Eye (tissue), 1 donor: ENCODE measurements at regions not wholly inside any gene's neighbourhood (a gene's known extent, or its start where the extent isn't known, plus 50 kb on each side); places are given as distances from the start of the nearest gene placed in this dataset.
"Not testable (repeated sequence)": the region's sequence is repeated elsewhere in the genome, so short reads cannot be mapped to it uniquely, and the experiment has no call there.

ENCODE experiments used
- DNase-seq: peaks from one replicate; pipeline ENCODE4 v3.0.0-alpha.2; 2015

GRCh38 chr3:11739706-11740105 is 96.0 kb upstream of the VGLL4 start:
- peak; percentile 57 for DNase-seq

- no peak for DNase-seq
Measured at GRCh38 chr3:11739123-11739522, 95.4 kb upstream of the VGLL4 start.

DNA sequence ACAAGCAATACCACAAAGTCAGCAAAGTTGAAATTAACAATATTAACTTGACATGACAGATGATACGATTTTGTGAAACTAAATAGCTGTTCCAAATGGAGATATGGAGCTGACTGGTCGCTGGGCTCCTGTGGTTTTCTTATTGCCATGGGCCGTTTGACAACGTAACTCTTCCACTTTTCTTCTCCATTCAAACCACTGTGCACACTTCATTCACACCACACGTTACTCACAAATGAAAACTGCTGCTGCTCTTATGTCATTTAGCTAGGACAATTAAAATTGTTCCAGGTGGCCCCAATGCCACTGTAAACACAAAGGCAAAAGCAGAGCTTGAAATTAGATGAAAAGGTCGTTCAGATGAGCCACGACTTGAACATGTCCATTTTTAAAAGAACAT is 94.0 kb upstream of the VGLL4 start:
- DNase-seq, result no peak

- DNase-seq, result peak; percentile 25
Measured at GRCh38 chr3:11736136-11736833, 92.6 kb upstream of the VGLL4 start.

DNA sequence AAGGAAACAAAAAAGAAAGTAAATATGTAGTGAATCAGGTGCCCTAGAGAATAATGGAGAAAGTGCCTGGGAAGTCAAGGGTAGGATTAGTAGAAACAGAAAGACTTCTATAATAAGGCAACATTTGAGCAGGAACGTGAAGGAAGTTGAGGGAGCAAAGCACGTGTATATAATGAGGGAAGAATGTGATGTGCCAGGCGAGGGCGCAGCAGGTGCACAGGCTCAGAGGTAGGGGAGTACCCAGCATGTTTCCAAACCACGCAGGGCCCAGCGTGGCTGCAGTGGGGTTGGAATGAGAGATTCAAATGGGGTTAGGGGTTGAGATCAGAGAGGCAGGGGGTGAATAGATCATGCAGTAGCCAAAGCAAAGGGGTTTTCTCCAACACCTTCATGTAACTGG is 91.9 kb upstream of the VGLL4 start:
- DNase-seq, result no peak

DNA sequence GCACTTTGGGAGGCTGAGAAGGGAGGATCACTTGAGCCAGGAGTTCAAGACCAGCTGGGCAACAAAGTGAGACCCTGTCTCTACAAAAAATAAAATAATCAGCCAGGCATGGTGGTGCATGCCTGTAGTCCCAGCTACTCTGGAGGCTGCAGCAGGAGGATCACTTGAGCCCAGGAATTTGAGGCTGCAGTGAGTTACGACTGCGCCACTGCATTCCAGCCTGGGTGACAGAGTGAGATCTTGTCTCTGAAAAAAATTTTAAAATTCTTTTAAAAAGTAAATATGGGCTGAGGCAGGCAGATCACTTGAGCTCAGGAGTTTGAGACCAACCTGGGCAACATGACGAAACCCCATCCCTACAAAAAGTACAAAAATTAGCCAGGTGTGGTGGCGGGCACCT is 91.4 kb upstream of the VGLL4 start:
- not testable (repeated sequence) for DNase-seq

- DNase-seq, result no peak
Measured at GRCh38 chr3:11733914-11734313, 90.2 kb upstream of the VGLL4 start.

GRCh38 chr3:11727207-11727606 is 83.5 kb upstream of the VGLL4 start:
- DNase-seq, result no peak

DNA sequence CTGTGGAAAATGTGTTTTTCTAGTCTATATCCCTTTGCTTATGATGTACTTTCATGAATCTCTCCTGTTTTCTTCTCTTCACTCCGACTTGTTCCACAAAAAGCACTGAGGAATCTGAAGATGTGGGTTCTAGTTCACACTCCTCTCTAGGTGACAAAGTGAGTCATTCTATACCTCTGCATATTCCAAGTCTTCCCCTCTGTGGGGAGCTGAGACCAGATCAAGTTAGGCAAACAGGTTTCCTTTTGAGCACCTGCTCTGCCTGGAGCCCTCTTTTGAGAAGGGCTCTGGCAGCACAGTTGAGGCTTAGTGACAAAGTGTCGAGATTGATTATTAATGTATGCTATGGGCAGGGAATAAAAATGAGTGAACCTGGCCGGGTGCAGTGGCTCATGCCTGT is 82.4 kb upstream of the VGLL4 start:
- no peak for DNase-seq

GRCh38 chr3:11725340-11725641 is 81.6 kb upstream of the VGLL4 start:
- not testable (repeated sequence) for DNase-seq

- DNase-seq, result no peak
Measured at GRCh38 chr3:11724615-11725339, 81.1 kb upstream of the VGLL4 start.

DNA sequence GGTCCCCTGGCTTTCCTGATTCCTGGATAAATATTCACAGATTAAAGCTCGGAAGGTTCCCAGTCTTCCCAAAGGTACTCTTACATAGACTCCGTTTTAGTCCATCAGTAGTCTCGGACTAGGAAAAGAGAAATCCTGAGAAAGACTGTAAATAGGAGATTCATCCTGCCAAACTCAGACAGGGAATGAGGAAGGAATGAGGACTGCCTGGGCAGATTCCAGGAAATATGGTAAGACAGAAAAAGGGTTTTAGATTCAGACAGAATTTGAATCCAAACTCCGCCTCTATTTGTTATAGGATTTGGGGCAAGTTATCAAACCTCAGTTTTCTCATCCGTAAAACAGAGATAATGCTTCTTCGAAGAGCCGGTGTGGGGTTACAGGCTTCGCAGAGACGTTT is 77.8 kb upstream of the VGLL4 start:
- DNase-seq, result peak; percentile 24

DNA sequence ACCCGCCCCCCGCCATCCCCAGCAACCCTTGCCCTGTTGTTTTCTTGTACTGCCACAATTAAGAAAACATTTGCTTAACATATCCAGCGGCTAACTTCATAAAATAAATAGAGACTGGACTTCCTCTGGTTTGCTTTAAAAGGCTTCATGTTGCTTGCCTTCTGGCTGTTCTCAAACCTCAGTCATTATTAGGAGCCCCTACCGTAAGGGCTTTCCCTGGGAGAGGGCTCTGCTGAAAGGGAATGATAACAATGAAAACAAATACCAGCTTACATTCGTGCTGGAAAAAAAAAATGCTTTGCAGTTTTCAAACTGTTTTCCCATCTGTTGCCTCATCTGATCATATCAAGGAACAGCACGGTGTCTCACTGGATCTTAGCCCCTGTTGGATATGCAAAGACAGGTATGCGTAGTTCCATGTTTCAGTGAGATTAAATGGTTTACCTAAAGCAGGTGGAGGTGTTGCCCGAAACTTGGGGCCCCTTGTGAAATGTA is 77.2 kb upstream of the VGLL4 start:
- no peak for DNase-seq

DNA sequence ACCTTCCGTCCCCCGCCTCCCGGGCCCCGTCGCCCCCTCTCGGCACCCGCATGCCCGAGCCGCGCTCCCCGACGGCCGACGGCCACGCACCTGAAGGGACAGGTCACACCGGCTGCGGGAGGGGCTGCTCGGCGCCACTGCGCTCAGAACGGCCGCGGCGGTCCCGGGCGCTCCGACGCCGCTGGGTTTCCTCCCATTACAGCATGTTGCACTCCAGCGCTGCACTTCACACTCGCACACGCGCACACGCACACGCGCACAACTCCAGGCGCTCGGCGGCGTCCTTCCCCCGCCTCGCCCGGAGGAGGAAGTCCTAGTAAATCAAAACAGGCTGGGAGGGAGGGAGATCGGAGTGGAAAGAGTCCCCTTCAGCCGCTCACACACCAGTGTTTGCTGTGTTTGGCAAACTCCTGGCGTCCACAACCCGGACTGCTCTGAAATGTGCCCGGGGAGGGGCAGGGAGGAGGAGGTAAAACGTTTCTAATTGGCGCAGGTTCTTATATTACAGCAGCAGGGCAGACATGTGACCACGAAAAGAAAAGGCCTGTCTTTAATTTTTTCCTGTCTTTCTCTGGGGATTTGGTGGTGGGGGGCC is 76.7 kb upstream of the VGLL4 start:
- DNase-seq, result peak; percentile 93

GRCh38 chr3:11719406-11720303 is 75.9 kb upstream of the VGLL4 start:
- DNase-seq, result peak; percentile 91

DNA sequence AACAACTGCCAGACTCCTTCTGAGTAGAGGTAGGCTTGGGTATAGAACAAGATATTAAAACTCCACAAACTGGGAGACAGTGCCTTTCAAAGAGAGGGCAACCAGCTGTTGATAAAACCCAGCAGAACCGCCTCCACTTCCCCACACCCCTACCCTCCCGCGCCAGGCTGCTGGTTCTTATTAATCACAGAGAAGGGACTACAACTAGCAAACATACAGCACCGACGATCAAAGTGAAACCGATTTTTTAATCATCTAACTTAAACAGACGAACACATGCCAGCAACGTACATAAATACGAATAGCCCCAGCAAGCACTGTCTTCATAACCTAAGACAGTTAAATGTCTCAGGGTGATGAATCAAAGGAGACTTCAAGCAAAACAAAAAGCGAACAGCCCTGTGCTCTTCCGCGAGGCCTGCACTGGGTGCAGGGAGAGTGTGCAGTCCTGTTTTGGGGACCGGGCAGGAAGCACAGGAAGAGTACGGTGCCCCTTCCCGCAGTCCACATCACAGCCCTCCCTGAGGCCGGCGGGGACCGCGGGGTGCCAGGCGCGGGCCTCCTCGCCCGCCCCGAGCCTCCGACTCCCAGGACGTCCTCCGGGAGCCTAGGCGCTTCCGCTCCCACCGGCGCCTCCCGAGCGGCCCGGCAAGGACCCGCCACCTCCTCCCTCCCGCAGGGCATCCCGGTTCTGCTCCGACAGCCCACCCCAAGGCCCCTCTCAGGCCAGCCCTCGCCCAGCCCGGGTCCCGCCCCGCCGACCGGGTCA is 75.1 kb upstream of the VGLL4 start:
- peak; percentile 83 for DNase-seq

- peak; percentile 11 for DNase-seq
Measured at GRCh38 chr3:11717768-11718636, 74.3 kb upstream of the VGLL4 start.

DNA sequence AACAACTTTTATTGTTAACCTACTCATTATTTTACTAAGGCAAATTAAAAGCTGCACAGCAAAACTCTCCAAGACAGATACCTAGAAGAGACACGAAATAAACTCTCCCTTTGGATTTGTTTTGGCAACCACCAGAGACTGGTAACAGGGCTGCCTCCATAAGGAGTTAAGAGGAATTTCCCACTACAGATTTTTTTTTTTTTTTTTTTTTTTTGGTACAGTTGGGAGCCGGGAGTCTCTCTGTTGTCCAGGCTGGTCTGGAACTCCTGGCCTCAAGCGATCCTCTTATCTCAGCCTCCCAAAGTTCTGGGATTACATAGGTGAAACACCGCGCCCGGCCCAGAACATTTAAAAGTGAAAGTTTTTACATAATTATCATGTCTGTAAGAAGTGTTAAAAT is 73.6 kb upstream of the VGLL4 start:
- DNase-seq, result no peak

DNA sequence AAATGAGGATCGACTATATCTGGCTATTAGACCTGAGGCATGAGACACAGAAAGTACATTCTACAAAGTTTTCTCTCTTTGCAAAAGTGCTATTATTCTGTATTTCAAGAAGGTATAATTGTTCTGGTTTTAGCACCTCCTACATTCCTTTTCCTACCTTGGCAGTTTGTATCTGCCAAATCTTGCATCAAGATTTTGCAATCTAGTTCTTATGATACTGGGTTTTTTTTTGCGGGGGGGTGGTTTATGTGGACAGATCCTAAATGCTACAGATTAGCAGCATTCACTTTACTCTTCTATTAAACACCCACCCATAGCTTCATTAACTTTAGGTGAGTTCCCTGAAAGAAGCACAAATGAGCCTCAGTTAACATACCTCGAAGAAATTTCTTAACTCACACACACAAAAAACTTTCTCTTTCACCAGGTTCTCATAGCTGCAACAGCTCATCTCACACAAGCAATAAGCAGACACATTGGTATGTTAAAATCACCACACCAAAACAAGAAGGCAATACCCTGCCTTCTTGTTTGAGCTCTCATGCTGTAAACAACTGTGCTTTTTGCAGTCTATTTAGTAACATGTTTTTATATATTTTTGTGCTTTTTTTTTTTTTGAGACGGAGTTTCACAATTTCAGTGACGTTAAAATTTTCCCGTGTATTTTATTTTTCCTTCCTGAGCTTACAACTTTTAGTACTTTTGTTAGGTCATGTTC is 73.0 kb upstream of the VGLL4 start:
- DNase-seq, result no peak

GRCh38 chr3:11713171-11713570 is 69.5 kb upstream of the VGLL4 start:
- no peak for DNase-seq

- DNase-seq, result no peak
Measured at GRCh38 chr3:11712646-11713045, 68.9 kb upstream of the VGLL4 start.
